ENCODE measurements at regions not wholly inside any gene's neighbourhood (a gene's known extent, or its start where the extent isn't known, plus 50 kb on each side); places are given as distances from the start of the nearest gene placed in this dataset.

DNA sequence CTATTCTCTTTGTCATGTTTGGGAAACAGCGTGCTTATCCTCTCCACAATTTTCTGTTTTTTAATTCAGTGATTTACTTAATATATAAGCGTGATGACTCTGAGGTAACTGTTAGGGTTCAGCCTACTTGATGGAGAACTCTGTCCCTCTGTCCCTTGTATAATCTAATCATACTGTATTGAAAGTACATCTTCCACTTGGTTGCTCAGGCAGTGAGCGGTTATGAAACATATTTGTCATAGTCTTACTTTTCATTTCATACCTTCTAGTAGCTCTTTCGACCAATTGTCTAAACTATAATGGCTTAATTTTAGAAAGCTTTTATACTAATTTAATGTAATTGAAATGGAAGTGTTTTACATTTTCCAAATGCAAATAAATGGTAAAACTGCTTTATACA is 469.0 kb downstream of the TLL1 start:
- DNase-seq (ENCODE audit: low read depth, low spot score), result no peak

DNA sequence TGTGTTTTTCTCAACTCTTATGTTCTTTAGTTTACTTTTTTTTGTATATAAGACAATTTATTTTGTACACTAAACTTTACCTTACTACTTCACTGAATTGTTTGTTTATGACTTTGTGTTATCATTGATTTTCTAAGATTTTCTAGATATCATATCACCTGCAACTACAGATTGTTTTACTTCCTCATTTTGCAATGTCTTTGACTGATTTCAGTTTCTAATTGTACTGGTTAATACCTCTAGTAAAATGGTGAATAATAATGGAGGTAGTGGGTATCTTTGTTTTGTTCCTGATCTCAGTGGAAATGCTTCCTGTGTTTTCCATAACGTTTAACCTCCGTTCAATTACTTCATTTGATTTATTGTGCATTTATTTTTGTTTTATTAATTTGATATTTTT is 490.2 kb downstream of the TLL1 start:
- no peak for DNase-seq (ENCODE audit: low read depth, low spot score)

DNA sequence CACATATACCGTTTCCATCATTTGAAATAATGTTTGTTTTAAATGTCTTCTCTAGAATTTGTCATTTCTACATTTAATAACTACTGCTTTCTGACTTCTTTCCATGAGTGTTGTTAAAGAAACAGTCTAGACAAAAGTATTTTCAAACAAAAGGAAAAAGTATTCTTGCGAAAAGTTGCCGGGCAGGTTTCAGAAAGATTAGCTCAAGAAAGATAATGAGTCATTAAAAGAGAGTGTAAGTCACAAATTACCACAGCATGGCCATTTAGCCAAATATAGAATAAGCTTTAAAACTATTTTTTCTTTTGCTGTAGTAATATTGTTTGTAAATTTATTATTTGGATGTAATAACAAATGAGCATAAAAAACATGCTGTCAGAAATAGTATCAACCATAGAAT is 493.0 kb downstream of the TLL1 start:
- DNase-seq (ENCODE audit: low read depth, low spot score), result no peak

GRCh38 chr4:166377578-166377977 is 504.5 kb downstream of the TLL1 start:
- no peak for DNase-seq (ENCODE audit: low read depth, low spot score)

- DNase-seq (ENCODE audit: low read depth, low spot score), result no peak
Observed at GRCh38 chr4:166386491-166387360, 513.7 kb downstream of the TLL1 start.

DNA sequence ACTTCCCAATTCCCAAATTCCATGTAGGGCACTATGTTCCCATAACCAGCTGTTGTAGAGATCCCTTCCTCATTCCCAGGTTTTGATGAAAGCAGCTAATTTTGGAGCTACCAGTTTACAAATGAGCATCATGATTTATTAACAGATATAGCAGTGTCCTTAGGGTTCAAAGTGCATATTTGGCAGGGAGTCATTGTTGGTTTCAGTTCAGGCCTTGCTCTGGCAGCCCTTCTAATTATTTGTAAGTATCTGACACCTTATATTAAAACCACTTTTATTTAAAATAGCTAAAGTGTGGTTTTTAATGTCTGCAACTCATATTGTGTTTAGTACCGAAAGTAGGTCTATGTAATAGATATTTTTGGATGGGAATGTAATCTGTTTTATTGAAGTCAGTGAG is 518.5 kb downstream of the TLL1 start:
- DNase-seq (ENCODE audit: low read depth, low spot score), result no peak

GRCh38 chr4:166399021-166399420 is 526.0 kb downstream of the TLL1 start:
- DNase-seq (ENCODE audit: low read depth, low spot score), result no peak

DNA sequence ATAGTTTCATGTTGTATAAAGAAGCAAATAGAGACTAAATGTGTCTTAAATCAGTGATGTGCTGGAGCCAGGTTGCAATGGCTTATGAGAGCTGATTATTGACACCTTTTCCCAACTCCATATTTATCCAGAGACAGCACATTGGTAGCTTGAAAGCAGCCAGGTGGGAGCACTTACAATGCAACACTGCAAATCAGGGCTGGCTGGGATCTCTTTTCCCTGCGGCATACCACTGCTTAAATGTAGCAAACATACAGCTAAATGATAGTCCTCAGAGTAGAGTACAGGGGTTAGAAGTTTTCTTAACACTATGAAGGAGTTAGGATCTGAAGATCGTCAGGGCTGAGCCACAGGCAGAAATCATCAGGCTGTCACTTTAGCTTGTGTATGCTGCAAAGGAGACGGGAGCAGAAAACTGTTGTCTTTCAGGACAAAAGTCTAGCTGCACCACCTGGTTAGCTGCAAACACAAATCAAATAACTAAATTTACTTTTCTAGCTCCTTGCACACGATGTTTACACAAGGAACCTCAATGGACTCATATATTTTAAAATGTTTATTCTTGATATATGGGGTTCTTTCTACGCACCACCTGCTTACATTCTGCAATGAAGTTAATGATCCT is 527.3 kb downstream of the TLL1 start:
- DNase-seq (ENCODE audit: low read depth, low spot score), result no peak

DNA sequence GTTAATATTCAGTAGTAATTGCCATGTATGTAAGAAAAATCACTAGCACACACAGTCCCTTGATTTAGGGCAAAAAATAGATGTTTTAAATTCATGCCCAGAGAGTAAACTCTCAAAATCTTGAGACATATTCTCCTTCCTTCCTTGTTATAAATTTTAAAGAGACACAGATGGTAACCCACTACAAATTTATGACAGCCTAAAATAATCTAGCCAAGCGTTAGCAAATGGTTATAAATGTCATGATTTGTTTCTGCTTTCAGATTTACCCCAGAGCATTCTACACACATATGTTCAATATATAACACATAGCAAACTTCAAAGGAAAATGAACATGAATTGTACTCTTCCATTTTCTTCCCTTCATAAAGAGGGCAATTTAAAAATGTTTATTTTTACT is 540.3 kb downstream of the TLL1 start:
- no peak for DNase-seq (ENCODE audit: low read depth, low spot score)

GRCh38 chr4:166414431-166414830 is 541.4 kb downstream of the TLL1 start:
- DNase-seq (ENCODE audit: low read depth, low spot score), result no peak

DNA sequence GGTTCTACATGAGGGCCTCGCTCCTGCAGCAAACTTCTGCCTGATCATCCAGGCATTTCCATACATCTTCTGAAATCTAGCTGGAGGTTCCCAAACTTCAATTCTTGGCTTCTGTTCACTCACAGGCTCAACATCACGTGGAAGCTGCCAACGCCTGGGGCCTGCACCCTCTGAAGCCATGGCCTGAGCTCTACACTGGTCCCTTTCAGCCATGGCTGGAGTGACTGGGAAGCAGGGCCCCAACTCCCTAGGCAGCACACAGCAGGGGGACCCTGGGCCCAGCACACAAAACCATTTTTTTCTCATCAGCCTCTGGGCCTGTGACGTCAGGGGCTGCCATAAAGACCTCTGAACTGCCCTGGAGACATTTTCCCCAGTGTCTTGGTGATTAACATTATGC is 542.7 kb downstream of the TLL1 start:
- DNase-seq (ENCODE audit: low read depth, low spot score), result no peak

GRCh38 chr4:166421556-166422156 is 548.6 kb downstream of the TLL1 start:
- peak; percentile 55 for DNase-seq (ENCODE audit: low read depth, low spot score)

DNA sequence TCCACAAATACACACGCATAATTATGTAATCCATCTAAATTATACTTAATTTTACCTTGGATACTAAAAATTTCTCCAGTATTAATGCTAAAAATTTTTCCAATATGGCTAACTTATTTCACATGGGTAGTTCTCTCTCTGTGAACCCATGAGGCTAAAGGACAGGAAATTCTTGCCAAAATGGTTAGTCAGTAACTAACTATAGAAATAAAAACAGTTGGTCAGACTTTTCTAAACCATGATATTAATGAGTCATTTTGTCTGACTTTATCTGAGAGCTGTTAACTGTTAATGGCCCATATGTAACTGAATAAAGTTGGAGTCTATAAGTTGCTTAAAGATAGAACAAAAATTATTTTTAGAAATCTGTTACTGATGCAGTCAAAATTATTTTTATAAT is 549.4 kb downstream of the TLL1 start:
- peak; percentile 11 for DNase-seq (ENCODE audit: low read depth, low spot score)

GRCh38 chr4:166426300-166426863 is 553.3 kb downstream of the TLL1 start:
- DNase-seq (ENCODE audit: low read depth, low spot score), result no peak

GRCh38 chr4:166432125-166432524 is 559.1 kb downstream of the TLL1 start:
- DNase-seq (ENCODE audit: low read depth, low spot score), result no peak

GRCh38 chr4:166432842-166433241 is 559.8 kb downstream of the TLL1 start:
- DNase-seq (ENCODE audit: low read depth, low spot score), result no peak

DNA sequence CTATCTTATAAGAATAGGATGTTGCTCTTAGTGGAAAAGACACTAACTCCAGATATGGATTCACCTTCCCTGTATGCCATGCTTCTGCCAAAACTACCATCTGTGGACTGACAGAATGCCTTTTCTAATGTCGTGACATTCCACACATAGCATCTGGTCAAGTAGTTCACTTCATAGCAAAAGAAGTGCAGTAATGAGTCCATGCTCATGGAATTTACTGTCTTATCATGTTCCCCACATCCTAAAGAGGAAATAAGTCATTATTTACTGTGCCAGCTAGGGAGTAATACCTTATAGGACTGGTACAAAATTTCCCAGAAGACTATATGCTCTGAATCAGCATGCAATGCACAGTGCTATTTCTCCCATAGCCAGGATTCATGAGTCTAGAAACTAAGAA is 562.4 kb downstream of the TLL1 start:
- DNase-seq (ENCODE audit: low read depth, low spot score), result no peak

DNA sequence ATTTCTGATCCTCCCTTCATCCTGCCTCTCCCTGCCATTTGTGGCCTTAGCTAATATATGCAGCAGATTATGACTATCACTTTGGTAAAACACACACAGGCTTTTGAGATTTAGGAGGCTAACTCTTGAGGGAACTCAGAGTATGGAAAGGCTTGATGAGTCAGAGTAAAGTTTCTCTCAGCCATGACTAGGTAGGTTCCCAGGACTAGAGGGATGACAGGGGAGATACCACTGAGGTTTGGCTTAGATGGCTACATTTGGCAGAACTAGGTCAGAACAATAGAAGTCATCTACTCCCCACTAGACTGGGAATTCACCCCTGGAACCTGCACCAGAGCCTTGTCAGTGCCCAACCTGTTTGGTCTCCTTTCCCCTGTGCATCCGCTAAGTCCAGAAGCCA is 585.7 kb downstream of the TLL1 start:
- DNase-seq (ENCODE audit: low read depth, low spot score), result no peak

DNA sequence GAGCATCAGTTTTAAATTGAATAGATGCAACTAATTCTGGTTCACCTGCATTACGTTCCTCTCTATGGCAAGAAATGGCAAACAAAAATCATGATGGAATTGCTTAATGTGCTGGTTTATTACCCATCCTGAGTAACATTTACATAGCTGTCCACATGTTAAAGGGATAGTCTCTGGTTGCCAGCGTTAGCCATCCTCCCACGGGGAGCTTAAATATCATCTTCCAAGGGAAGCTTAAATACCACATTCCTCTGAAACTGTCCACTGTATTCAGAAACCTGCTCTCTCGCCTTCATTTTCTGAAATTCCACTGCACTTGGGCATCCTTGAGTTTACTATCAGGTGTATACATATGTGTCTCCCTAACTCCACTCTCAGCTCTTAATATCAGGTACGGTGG is 586.6 kb downstream of the TLL1 start:
- no peak for DNase-seq (ENCODE audit: low read depth, low spot score)

- DNase-seq (ENCODE audit: low read depth, low spot score), result no peak
Observed at GRCh38 chr4:166460769-166461550, 587.9 kb downstream of the TLL1 start.

- no peak for DNase-seq (ENCODE audit: low read depth, low spot score)
Observed at GRCh38 chr4:166481055-166481454, 608.0 kb downstream of the TLL1 start.

GRCh38 chr4:166481739-166482138 is 608.7 kb downstream of the TLL1 start:
- no peak for DNase-seq (ENCODE audit: low read depth, low spot score)
